ENCODE measurements at regions not wholly inside any gene's neighbourhood (a gene's known extent, or its start where the extent isn't known, plus 50 kb on each side); places are given as distances from the start of the nearest gene placed in this dataset.

- Histone ChIP-seq H3K27ac (ENCODE audit: low read depth in 1 of 2, low read length in 1 of 2) (no peak overlapping the region), H3K27me3 (ENCODE audit: control insufficient read depth in 3 of 3, insufficient read depth in 3 of 3, low read length in 2 of 3) (no peaks in the 10 kb centered on the region), H3K4me3 (no peak overlapping the region), H3K9me3 (ENCODE audit: control insufficient read depth in 4 of 4, insufficient read depth in 3 of 4, low read length in 3 of 4) (no peaks in the 10 kb centered on the region), H3K4me1 (ENCODE audit: control insufficient read depth in 5 of 5, insufficient read depth in 5 of 5, low read length in 5 of 5) (no peaks in the 10 kb centered on the region), H3K36me3 (ENCODE audit: control insufficient read depth in 4 of 4, insufficient read depth in 4 of 4, low read length in 4 of 4) (no peaks in the 10 kb centered on the region), H3K9ac (ENCODE audit: insufficient read depth in 1 of 2, low read length in 2 of 2) (no peak overlapping the region)
- DNase-seq (no peak), ATAC-seq (ENCODE audit: insufficient read depth, low FRiP score) (no peak)
- TF ChIP-seq, protein P1, sequence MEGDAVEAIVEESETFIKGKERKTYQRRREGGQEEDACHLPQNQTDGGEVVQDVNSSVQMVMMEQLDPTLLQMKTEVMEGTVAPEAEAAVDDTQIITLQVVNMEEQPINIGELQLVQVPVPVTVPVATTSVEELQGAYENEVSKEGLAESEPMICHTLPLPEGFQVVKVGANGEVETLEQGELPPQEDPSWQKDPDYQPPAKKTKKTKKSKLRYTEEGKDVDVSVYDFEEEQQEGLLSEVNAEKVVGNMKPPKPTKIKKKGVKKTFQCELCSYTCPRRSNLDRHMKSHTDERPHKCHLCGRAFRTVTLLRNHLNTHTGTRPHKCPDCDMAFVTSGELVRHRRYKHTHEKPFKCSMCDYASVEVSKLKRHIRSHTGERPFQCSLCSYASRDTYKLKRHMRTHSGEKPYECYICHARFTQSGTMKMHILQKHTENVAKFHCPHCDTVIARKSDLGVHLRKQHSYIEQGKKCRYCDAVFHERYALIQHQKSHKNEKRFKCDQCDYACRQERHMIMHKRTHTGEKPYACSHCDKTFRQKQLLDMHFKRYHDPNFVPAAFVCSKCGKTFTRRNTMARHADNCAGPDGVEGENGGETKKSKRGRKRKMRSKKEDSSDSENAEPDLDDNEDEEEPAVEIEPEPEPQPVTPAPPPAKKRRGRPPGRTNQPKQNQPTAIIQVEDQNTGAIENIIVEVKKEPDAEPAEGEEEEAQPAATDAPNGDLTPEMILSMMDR (IDR thresholded peaks at IDR 0.05; ENCODE audit: control extremely low read depth, extremely low read depth): no peak
- 75% methylated on average over 7 of the region's 7 CpGs for WGBS, 2 donors
Measured at GRCh38 chr21:27164208-27165177, 197.6 kb upstream of the ADAMTS5 start.

DNA sequence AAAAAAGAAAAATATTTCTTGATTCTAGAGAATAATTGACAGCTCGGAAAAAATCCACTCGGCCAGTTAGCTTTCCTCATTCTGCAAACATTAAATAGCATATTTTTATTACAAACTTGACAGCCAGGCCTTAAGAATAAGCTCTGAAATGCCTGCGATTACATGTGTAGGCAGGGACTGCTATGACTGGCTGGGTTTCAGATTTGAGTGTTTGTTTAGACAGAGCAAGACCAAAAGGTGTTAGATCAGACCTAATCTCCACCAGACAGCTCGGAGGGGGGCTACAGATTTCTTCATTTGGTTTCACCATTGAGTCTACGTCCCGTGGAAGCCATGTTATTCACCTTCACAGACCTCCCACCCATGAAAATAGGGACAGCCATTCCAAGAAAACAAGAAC is 192.1 kb upstream of the ADAMTS5 start:
- TF ChIP-seq, protein P1 (IDR thresholded peaks at IDR 0.05; ENCODE audit: control extremely low read depth, extremely low read depth): no peak
- no peaks in the 10 kb centered on the region for H3K27me3 ChIP-seq (ENCODE audit: control insufficient read depth in 3 of 3, insufficient read depth in 3 of 3, low read length in 2 of 3)
- no peak overlapping the region for H3K4me3 ChIP-seq
- peak in 1 of 3 donors; percentile 39 for DNase-seq
- H3K36me3 ChIP-seq (ENCODE audit: control insufficient read depth in 4 of 4, insufficient read depth in 4 of 4, low read length in 4 of 4): no peaks in the 10 kb centered on the region
- ATAC-seq (ENCODE audit: insufficient read depth, low FRiP score): no peak
- WGBS, 2 donors: 36 to 50% methylated on average over 6 of the region's 6 CpGs
- H3K9ac ChIP-seq (ENCODE audit: insufficient read depth in 1 of 2, low read length in 2 of 2): no peak overlapping the region
- H3K27ac ChIP-seq (ENCODE audit: low read depth in 1 of 2, low read length in 1 of 2): no peak overlapping the region
- no peaks in the 10 kb centered on the region for H3K4me1 ChIP-seq (ENCODE audit: control insufficient read depth in 5 of 5, insufficient read depth in 5 of 5, low read length in 5 of 5)
- no peaks in the 10 kb centered on the region for H3K9me3 ChIP-seq (ENCODE audit: control insufficient read depth in 4 of 4, insufficient read depth in 3 of 4, low read length in 3 of 4)

- no peaks in the 10 kb centered on the region for H3K9me3 ChIP-seq (ENCODE audit: control insufficient read depth in 4 of 4, insufficient read depth in 3 of 4, low read length in 3 of 4)
- ATAC-seq (ENCODE audit: insufficient read depth, low FRiP score) (no peak), DNase-seq (no peak)
- no peaks in the 10 kb centered on the region for H3K4me1 ChIP-seq (ENCODE audit: control insufficient read depth in 5 of 5, insufficient read depth in 5 of 5, low read length in 5 of 5)
- H3K27ac ChIP-seq (ENCODE audit: low read depth in 1 of 2, low read length in 1 of 2): no peak overlapping the region
- TF ChIP-seq, protein P1 (IDR thresholded peaks at IDR 0.05; ENCODE audit: control extremely low read depth, extremely low read depth): no peak
- H3K4me3 ChIP-seq: no peak overlapping the region
- H3K27me3 ChIP-seq (ENCODE audit: control insufficient read depth in 3 of 3, insufficient read depth in 3 of 3, low read length in 2 of 3): no peaks in the 10 kb centered on the region
- 76 to 86% methylated on average over 7 of the region's 7 CpGs for WGBS, 2 donors
- H3K36me3 ChIP-seq (ENCODE audit: control insufficient read depth in 4 of 4, insufficient read depth in 4 of 4, low read length in 4 of 4): no peaks in the 10 kb centered on the region
- no peak overlapping the region for H3K9ac ChIP-seq (ENCODE audit: insufficient read depth in 1 of 2, low read length in 2 of 2)
Measured at GRCh38 chr21:27157097-27157496, 190.2 kb upstream of the ADAMTS5 start.

All from lung (tissue), 11 donors.